DND-41 (cell line): ENCODE measurements at regions not wholly inside any gene's neighbourhood (a gene's known extent, or its start where the extent isn't known, plus 50 kb on each side); places are given as distances from the start of the nearest gene placed in this dataset.

Source experiments
- ATAC-seq: fragments of 200-7000 bp; cut with Tn5 transposase; 3 replicates; pipeline ENCODE4 v1.9.1; 2021; ENCODE audit warnings: low read depth; ENCODE audit not compliant: insufficient read depth
- DNase-seq: peaks from one replicate; pipeline ENCODE4 v3.0.0-alpha.2; 2020
- H2AFZ ChIP-seq: 2 replicates; pipeline ENCODE4 v1.6.0; 2012; ENCODE audit warnings: low read depth, low read length
- H3K27ac ChIP-seq: 2 replicates; pipeline ENCODE4 v1.5.1; 2012; ENCODE audit warnings: low read length, inconsistent platforms
- H3K27me3 ChIP-seq: fragments of 200-600 bp; sonication (generic); 2 replicates; pipeline ENCODE4 v1.6.0; 2012; ENCODE audit warnings: low read length, mild to moderate bottlenecking, inconsistent platforms; ENCODE audit not compliant: insufficient read depth, poor library complexity
- H3K36me3 ChIP-seq: 2 replicates; pipeline ENCODE4 v1.5.1; 2012; ENCODE audit warnings: low read length, inconsistent platforms; ENCODE audit not compliant: insufficient read depth
- H3K4me1 ChIP-seq: 2 replicates; pipeline ENCODE4 v1.5.1; 2012; ENCODE audit warnings: mild to moderate bottlenecking, low read length; ENCODE audit not compliant: insufficient read depth
- H3K4me2 ChIP-seq: 2 replicates; pipeline ENCODE4 v1.6.0; 2012; ENCODE audit warnings: mild to moderate bottlenecking, moderate library complexity, low read length, inconsistent platforms; ENCODE audit not compliant: insufficient read depth
- H3K4me3 ChIP-seq, 2 experiments: fragments of 200-600 bp in 1 of 2; shearing (Covaris generic) in 1 of 2; 2 replicates each; pipeline ENCODE4 v1.5.1; 2012 to 2016; ENCODE audit warnings: inconsistent platforms in 2 of 2, low read length in 2 of 2, mild to moderate bottlenecking in 2 of 2, low read depth in 1 of 2, moderate library complexity in 1 of 2
- H3K79me2 ChIP-seq: 2 replicates; pipeline ENCODE4 v1.6.0; 2012; ENCODE audit warnings: low read length, inconsistent platforms; ENCODE audit not compliant: insufficient read depth
- H3K9ac ChIP-seq: 2 replicates; pipeline ENCODE4 v1.6.0; 2012; ENCODE audit warnings: low read depth, mild to moderate bottlenecking, inconsistent platforms, low read length, moderate library complexity
- H3K9me3 ChIP-seq: 2 replicates; pipeline ENCODE4 v1.5.1; 2012; ENCODE audit warnings: low read length, moderate library complexity, mild to moderate bottlenecking, inconsistent platforms; ENCODE audit not compliant: insufficient read depth, severe bottlenecking
- H4K20me1 ChIP-seq: 2 replicates; pipeline ENCODE4 v1.6.0; 2012; ENCODE audit warnings: low read length; ENCODE audit not compliant: insufficient read depth
- EZH2 ChIP-seq: IDR thresholded peaks from 3 replicates; pipeline ENCODE4 v1.6.1; 2012; ENCODE audit warnings: borderline replicate concordance, low read depth, mild to moderate bottlenecking, moderate library complexity, low read length, inconsistent platforms; ENCODE audit not compliant: severe bottlenecking
- TF ChIP-seq, protein P1 (sequence below): IDR thresholded peaks from 2 replicates; pipeline ENCODE4 v1.5.1; 2012; ENCODE audit warnings: borderline replicate concordance, low read length, moderate library complexity, mild to moderate bottlenecking; ENCODE audit not compliant: poor library complexity, severe bottlenecking; ENCODE audit errors: extremely low read depth

DNA sequence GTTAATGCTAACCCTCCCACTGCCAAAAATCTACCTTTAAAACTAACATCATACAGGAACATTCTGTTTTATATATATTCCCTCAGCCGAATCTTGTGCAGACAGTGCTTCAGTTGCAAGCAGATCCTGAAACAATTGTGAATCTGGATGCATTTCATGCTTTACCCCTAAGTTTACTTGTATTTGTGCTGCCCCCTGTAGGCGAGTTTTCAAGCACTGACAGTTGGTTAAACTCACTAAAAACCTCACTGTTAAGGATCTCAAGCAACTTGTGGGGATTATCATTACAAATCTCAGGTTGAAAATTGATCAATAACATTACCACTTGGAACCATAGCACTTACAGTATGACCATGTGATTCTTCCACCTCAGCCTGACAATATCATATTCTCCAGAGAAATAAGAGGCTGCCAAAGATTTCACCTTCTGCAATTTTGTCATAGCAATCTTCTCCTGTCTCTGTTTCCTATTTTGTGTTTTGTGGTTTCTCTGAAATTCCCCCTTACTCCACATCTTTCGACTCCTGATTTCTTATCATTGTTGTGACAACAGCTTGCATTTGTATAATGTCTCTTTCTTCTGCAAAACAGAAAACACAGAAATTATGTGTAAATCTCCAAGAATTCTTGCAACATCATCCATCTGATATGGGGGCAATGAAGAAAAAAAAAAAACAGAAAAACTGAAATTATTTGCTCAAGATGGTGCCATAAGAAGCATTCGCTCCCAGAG lies 354.6 kb upstream of the SETBP1 start:
- Histone ChIP-seq H3K27ac (no peak overlapping the region), H4K20me1 (no peaks in the 10 kb centered on the region), H3K4me3 (no peak overlapping the region), H3K9ac (no peak overlapping the region), H2AFZ (no peak overlapping the region), H3K4me2 (no peak overlapping the region), H3K27me3 (no peaks in the 10 kb centered on the region), H3K79me2 (no peaks in the 10 kb centered on the region), H3K9me3 (no peaks in the 10 kb centered on the region), H3K36me3 (no peaks in the 10 kb centered on the region), H3K4me1 (no peaks in the 10 kb centered on the region)
- ATAC-seq (peak; percentile 50; the same call in 1 of the 3 replicates), DNase-seq (peak; percentile 61)
- TF ChIP-seq, protein P1, sequence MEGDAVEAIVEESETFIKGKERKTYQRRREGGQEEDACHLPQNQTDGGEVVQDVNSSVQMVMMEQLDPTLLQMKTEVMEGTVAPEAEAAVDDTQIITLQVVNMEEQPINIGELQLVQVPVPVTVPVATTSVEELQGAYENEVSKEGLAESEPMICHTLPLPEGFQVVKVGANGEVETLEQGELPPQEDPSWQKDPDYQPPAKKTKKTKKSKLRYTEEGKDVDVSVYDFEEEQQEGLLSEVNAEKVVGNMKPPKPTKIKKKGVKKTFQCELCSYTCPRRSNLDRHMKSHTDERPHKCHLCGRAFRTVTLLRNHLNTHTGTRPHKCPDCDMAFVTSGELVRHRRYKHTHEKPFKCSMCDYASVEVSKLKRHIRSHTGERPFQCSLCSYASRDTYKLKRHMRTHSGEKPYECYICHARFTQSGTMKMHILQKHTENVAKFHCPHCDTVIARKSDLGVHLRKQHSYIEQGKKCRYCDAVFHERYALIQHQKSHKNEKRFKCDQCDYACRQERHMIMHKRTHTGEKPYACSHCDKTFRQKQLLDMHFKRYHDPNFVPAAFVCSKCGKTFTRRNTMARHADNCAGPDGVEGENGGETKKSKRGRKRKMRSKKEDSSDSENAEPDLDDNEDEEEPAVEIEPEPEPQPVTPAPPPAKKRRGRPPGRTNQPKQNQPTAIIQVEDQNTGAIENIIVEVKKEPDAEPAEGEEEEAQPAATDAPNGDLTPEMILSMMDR, result peak; percentile 67
- TF ChIP-seq EZH2, result no peak

- ATAC-seq, result no peak
- H4K20me1 ChIP-seq, result no peaks in the 10 kb centered on the region
Observed at GRCh38 chr18:44331656-44332570, 348.8 kb upstream of the SETBP1 start.

DNA sequence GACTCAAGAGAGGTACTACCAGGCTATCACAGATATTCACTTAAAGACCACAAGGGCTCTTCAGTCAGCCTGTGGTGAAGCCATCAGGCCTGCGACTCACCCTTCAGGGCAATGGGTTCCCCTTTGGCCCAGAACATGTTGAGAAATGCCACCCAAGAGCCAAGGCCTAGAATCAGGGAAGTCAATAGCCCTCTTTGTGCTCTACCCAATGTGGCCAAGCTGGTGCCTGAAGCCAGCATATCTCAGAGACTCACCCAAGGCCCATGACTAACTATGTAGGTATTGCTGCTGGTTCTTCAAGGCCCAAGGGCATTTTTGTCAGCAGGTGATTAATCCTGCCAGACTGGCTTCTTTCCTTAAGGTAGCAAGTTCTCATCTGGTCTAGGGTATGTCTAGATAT lies 338.9 kb upstream of the SETBP1 start:
- H3K9ac ChIP-seq, result no peak overlapping the region
- no peak overlapping the region for H3K27ac ChIP-seq
- DNase-seq (no peak), ATAC-seq (no peak)
- H3K4me3 ChIP-seq, result no peak overlapping the region
- H3K36me3 ChIP-seq, result no peaks in the 10 kb centered on the region
- no peaks in the 10 kb centered on the region for H3K79me2 ChIP-seq
- no peaks in the 10 kb centered on the region for H3K4me1 ChIP-seq
- no peaks in the 10 kb centered on the region for H4K20me1 ChIP-seq
- H3K4me2 ChIP-seq, result no peak overlapping the region
- no peaks in the 10 kb centered on the region for H3K27me3 ChIP-seq
- H3K9me3 ChIP-seq, result no peaks in the 10 kb centered on the region
- no peak for TF ChIP-seq EZH2
- TF ChIP-seq, protein P1, result no peak
- no peak overlapping the region for H2AFZ ChIP-seq

More at GRCh38 chr18:44331656-44332570, 348.8 kb upstream of the SETBP1 start:
- Histone ChIP-seq H3K4me1 (no peaks in the 10 kb centered on the region), H3K79me2 (no peaks in the 10 kb centered on the region), H3K4me2 (no peak overlapping the region), H3K9ac (no peak overlapping the region), H3K36me3 (no peaks in the 10 kb centered on the region), H3K9me3 (no peaks in the 10 kb centered on the region), H3K27me3 (no peaks in the 10 kb centered on the region), H2AFZ (no peak overlapping the region), H3K4me3 (no peak overlapping the region), H3K27ac (no peak overlapping the region)
- no peak for DNase-seq
- no peak for TF ChIP-seq EZH2
- TF ChIP-seq, protein P1, result no peak
